DMS79 (cell line): ENCODE measurements at regions not wholly inside any gene's neighbourhood (a gene's known extent, or its start where the extent isn't known, plus 50 kb on each side); places are given as distances from the start of the nearest gene placed in this dataset.

Experiments used
- DNase-seq: peaks from one replicate; lab custom pipeline; 2025; lab: John Stamatoyannopoulos, UW

DNA sequence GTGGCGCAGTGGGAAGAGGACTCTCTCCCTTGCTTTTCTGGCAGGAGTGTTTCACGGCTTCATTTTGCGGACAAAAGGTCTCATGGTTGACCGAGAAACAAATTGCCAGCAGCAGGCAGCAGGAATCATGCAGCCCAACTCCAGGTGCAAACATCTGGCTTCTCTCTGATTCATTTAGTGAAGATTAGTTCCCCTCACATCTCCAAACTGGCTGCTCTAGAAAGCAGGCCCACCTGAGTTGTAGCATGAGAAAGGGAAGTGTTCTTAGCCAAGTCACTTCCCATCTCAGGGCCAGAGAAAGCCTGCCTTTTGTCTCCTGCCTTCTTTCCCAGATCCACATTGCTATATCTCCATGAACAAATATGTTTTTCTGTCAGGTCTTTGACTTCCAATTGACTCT lies 120.8 kb upstream of the CCDC196 start:
- peak; percentile 52 for DNase-seq

DNA sequence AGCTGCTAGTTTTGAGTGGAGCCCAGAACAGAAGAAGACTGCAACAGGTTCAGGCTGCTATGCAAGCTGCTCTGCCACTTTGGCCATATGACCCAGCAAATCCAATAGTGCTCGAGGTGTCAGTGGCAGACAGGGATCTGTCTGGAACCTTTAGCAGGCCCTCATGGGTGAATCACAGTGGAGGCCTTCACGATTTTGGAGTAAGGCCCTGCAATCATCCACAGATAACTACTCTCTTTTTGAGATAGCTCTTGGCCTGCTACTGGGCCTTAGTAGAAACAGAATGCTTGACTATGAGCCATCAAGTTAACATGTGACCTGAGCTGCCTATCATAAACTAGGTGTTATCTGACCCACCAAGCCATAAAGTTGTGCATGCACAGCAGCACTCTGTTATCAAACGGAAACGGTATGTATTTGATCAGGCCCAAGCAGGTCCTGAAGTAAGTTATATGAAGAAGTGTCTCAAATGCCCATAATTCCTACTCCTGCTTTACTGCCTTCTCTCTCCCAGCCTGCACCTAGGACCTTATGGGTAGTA lies 116.9 kb upstream of the CCDC196 start:
- DNase-seq, result no peak

DNA sequence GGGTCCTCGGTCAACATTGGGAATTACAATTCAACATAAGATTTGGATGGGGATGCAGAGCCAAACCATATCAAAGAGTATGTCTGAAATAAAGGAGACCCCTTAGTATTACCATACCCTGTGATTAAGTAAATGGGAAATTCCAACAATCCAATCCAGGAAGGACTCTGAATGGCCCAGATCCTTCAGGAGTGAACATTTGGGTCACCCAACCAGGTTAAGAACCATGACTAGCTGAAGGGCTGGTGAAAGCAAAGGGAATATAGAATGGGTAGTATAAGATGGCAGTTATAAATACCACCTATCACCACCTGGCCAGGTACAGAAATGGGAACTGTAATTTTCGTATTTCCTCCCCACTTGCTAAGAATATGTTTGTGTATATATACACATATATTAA lies 114.4 kb upstream of the CCDC196 start:
- DNase-seq, result no peak

- DNase-seq, result no peak
Observed at GRCh38 chr14:66375046-66375964, 110.9 kb upstream of the CCDC196 start.

GRCh38 chr14:66377574-66377973 lies 108.6 kb upstream of the CCDC196 start:
- no peak for DNase-seq

GRCh38 chr14:66378712-66379505 lies 107.3 kb upstream of the CCDC196 start:
- DNase-seq, result no peak

DNA sequence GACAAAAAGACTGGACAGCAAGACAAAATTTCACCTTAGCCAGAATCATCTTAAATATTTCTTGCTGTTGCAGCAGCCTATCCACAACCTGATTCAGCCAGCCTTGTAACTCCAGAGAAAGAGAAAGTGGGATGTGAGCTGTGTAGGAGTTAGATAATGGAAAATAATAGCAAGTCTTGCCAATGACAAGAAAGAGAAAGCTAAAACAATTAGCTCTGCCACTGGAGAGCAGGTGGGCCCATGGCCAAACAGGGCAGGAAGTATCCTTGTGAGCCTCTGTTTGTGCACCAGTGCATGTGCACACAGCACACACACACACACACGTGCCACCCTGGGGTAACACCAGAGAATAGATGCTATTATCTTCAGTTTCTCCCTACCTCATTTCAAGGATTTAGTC lies 106.0 kb upstream of the CCDC196 start:
- DNase-seq, result peak; percentile 40

DNA sequence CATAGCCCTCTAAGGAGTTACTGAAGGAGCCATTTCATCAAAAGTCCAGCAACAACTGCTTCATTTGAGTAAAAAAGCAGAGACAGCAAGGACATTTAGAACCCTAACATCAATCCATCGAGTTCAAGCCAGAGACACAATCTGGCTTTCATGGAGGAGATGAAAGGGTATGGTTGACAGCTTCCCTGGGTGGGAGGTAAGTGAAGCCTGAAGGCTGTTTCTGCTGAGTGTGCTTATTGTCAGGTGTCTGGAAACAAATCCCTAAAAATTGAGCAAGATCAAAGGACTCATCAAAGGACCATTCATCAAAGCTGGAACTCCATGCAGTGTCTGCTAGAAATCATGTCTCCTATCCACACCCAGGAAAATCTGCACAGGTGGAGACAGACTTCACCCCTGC lies 104.4 kb upstream of the CCDC196 start:
- DNase-seq, result no peak

- no peak for DNase-seq
Observed at GRCh38 chr14:66383257-66383656, 102.9 kb upstream of the CCDC196 start.

DNA sequence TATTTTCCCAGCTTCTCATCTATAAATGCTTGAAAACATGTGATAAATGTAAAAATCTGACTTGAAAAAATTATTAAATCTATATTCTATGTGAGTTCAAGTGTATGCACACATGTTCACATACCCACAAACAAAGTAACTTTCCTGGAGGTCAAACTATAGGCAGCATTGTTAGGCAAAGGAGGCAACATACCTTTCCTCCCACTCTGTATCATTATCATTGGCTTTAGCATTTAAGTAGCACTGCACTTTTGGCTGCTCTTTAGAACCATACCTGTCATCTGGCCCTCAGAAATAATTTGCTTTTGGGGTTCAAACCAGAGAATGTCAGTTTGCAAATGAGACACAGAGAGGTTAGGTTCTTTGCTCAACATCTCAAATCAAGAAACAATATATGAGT lies 102.4 kb upstream of the CCDC196 start:
- DNase-seq, result no peak

GRCh38 chr14:66388516-66388915 lies 97.7 kb upstream of the CCDC196 start:
- no peak for DNase-seq

- no peak for DNase-seq
Observed at GRCh38 chr14:66389481-66389880, 96.7 kb upstream of the CCDC196 start.

DNA sequence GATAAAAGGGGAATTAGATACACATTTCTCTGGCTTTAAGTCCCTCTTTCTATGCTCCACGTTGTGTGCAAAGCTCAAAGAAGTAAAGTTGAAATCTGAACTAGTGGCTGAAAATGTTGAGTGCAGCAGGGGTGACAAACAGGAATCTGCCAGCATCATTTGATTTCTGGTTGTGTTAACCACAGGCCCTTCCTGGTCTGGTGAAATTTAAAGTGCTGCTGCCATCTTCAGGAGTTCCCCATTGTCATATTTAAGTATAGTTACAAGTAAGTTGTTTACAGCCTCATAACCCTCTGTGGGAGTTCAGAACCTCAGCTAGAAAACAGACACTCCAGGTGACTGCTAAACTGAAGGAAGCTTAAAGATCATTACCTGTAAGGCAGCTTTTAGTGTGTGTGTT lies 90.9 kb upstream of the CCDC196 start:
- peak; percentile 68 for DNase-seq

GRCh38 chr14:66396164-66396563 lies 90.0 kb upstream of the CCDC196 start:
- no peak for DNase-seq

GRCh38 chr14:66398437-66398836 lies 87.7 kb upstream of the CCDC196 start:
- no peak for DNase-seq

- DNase-seq, result peak; percentile 48
Observed at GRCh38 chr14:66401449-66402095, 84.6 kb upstream of the CCDC196 start.

DNA sequence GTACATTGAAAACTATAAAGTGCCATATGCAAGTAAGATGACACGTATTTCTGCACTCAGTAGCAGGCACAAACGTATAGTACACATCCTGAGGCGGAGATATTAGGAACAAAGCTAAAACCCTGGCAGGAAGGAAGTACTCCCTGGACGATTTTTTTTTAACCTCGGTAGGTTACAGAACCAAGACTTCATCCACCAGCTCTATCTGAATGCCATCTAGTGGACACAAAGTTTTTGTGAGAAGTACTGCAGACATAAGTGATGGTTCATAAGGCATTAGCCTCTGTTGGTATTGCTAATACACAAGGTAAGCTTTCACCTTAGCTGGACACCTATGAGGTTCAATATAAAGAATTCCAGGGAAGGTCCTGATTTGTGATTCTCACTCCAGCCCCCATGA lies 83.0 kb upstream of the CCDC196 start:
- no peak for DNase-seq

DNA sequence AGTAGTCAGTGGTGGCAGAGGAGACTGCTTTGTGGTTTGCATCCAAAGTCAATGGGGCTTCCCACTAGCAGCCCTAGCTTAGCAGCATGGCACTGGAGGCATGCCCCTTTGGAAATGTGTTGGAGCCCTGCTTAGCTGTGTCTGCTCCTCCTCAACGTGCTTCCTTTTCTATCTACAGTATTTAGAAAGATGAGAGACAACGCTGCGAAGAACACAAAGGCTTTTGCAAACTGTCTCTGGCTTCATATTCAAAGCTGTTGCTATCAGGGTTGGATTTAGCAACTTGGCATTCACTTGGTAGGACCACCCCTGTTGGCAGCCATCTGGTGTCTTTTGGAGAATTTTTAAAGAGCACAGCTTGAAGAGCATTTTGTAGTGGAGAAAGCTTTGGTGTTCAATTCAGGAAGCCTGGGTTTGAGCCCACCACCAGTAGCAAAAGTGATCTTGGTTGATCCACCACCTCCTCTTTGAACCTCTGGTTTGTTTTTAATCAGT lies 82.1 kb upstream of the CCDC196 start:
- DNase-seq, result no peak

- DNase-seq, result no peak
Observed at GRCh38 chr14:66405158-66405557, 81.0 kb upstream of the CCDC196 start.

DNA sequence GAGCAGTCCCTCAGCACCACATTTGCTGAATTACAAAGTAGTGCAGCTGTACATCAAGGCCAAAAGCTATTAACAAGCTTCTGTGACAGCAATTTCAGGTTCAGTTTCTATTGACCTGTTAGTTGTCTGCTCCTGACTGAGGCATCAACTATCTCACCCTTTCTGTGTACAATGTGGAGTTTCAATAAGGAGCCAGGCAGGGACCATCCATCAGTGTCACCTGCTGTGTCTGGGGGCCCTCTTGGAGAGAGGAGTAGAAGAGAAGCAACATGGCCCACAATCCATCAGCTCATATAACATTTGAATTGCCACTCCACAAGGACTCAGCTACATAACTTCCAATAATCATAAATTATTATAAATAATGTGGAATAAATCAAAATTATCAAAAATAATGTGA lies 72.3 kb upstream of the CCDC196 start:
- no peak for DNase-seq

- DNase-seq, result no peak
Observed at GRCh38 chr14:66414511-66414910, 71.7 kb upstream of the CCDC196 start.
